ENCODE measurements at regions not wholly inside any gene's neighbourhood (a gene's known extent, or its start where the extent isn't known, plus 50 kb on each side); places are given as distances from the start of the nearest gene placed in this dataset.

DNA sequence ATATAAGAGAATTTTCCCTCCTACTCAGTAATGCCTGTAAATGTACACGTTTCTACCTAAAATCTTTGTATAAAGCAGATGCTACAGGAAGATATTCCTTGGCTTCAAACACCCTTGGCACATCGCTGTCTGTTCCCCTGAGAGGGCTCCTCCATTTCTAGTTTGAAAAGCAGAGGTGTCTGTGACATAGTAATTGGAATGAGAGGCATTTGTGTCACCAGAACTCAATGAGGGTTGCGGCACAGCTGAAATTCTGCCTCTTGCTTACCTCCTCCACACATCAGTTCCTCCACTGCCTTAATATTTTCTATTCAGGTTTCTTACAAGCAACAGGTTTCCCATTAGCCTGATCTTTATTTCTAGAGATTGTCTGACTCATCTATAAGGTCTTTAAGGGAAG is 359.9 kb upstream of the DCC start:
- no peak for ATAC-seq
- no peaks in the 10 kb centered on the region for H3K27me3 ChIP-seq
- H3K36me3 ChIP-seq = no peaks in the 10 kb centered on the region
- TF ChIP-seq, protein P1, sequence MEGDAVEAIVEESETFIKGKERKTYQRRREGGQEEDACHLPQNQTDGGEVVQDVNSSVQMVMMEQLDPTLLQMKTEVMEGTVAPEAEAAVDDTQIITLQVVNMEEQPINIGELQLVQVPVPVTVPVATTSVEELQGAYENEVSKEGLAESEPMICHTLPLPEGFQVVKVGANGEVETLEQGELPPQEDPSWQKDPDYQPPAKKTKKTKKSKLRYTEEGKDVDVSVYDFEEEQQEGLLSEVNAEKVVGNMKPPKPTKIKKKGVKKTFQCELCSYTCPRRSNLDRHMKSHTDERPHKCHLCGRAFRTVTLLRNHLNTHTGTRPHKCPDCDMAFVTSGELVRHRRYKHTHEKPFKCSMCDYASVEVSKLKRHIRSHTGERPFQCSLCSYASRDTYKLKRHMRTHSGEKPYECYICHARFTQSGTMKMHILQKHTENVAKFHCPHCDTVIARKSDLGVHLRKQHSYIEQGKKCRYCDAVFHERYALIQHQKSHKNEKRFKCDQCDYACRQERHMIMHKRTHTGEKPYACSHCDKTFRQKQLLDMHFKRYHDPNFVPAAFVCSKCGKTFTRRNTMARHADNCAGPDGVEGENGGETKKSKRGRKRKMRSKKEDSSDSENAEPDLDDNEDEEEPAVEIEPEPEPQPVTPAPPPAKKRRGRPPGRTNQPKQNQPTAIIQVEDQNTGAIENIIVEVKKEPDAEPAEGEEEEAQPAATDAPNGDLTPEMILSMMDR (IDR thresholded peaks at IDR 0.05) = no peak
- DNase-seq = no peak
- H3K9me3 ChIP-seq = no peaks in the 10 kb centered on the region
- H3K4me3 ChIP-seq = no peak overlapping the region
- no peak overlapping the region for H3K27ac ChIP-seq
- intact Hi-C loops (cut with DNase I) = no loop called here
- H3K4me1 ChIP-seq = no peaks in the 10 kb centered on the region

DNA sequence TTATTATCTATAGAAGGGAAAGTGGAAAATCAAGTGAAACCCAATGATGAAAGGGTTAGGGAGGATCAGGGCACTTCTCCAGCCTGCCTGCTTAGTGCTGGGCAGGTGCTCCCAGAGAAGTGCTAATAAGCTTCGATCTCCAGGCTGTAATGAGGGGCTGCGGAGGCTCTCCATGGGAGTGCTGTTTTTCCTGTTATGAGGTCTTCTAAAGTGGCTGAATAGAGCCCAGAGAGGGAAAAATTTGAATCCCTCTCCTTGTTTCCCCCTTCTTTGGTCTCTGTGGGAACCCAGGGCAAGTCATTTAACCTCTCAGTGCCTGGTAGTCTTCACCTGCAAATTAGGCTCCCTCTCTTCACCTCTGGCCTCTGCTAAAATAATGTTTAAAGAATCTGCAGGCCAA is 351.7 kb upstream of the DCC start:
- H3K36me3 ChIP-seq = no peaks in the 10 kb centered on the region
- DNase-seq = no peak
- H3K9me3 ChIP-seq = no peaks in the 10 kb centered on the region
- ATAC-seq = no peak
- no peaks in the 10 kb centered on the region for H3K4me1 ChIP-seq
- TF ChIP-seq, protein P1 (IDR thresholded peaks at IDR 0.05) = no peak
- H3K4me3 ChIP-seq = no peak overlapping the region
- no peak overlapping the region for H3K27ac ChIP-seq
- intact Hi-C loops (cut with DNase I) = no loop called here
- no peaks in the 10 kb centered on the region for H3K27me3 ChIP-seq

DNA sequence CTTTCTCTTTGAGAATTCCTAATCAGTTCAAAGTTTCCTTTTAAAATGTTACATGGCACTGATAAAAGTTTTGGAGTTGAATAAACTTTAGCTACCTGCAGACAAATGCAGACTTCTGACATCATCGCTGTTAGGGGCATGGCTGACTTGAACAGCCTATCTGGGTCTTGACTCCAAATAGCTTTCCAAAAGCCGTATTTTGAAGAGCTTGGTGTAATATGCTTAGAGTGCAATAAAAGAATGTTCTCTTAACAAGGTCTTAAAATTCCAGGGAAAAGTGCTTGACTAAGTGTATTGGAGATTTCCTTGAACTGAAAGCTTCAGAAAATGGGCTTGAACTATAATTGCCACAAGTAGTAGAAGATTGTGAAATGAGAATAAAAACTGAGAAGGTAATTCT is 342.9 kb upstream of the DCC start:
- Histone ChIP-seq H3K27me3 (no peaks in the 10 kb centered on the region), H3K4me3 (no peak overlapping the region)
- intact Hi-C loops (cut with DNase I) = no loop called here

DNA sequence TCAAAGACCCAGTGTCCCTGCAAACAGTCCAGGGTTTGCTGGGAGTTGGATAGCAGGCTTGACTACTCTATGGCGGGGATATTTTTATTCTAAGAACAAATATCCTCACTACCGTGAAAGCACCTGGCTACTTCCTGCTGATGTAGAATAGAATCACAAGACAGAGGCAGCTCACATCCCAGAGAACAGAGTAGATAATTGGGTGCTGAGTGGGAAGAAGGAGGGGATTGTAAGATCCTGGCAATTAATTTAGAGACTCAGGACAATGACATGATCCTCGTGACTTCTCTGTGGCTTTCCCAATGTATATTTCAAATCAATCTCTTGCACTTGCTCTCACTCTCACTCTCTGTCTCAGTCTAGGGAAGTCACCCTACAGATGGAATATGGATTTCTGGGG is 341.9 kb upstream of the DCC start:
- intact Hi-C loops (cut with DNase I) = no loop called here
- ATAC-seq = no peak
- H3K9me3 ChIP-seq = no peaks in the 10 kb centered on the region

More for the DNA sequence above, 342.9 kb upstream of the DCC start:
- no peaks in the 10 kb centered on the region for H3K36me3 ChIP-seq
- no peak for DNase-seq
- TF ChIP-seq, protein P1 (IDR thresholded peaks at IDR 0.05) = no peak
- no peaks in the 10 kb centered on the region for H3K9me3 ChIP-seq
- peak; percentile 89 for ATAC-seq
- H3K27ac ChIP-seq = no peak overlapping the region
- no peaks in the 10 kb centered on the region for H3K4me1 ChIP-seq

DNA sequence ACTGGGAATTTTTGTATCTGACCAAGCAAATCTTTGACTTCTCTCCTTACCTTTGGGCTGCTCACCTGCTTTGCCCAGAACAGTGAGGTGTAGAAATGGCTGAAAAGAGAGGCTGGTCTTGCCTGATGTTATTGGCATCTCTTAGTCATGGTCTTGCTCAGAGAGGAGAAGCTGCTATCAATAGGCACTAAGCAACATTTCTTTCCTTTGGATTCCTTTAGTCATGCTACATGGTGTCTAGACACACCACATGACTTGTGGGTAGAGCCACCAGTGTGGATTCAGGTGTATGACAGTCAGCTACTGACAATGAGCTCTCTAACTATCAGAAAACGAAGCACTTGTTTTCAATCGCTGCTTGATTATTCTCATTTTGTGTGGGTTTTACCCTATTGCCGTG is 341.3 kb upstream of the DCC start:
- H3K27me3 ChIP-seq = no peaks in the 10 kb centered on the region
- no peaks in the 10 kb centered on the region for H3K9me3 ChIP-seq
- intact Hi-C loops (cut with DNase I) = no loop called here
- H3K4me1 ChIP-seq = no peaks in the 10 kb centered on the region
- no peak overlapping the region for H3K4me3 ChIP-seq
- TF ChIP-seq, protein P1 (IDR thresholded peaks at IDR 0.05) = no peak
- DNase-seq (no peak), ATAC-seq (no peak)
- no peaks in the 10 kb centered on the region for H3K36me3 ChIP-seq
- H3K27ac ChIP-seq = no peak overlapping the region

More for the DNA sequence above, 341.9 kb upstream of the DCC start:
- Histone ChIP-seq H3K27me3 (no peaks in the 10 kb centered on the region), H3K4me1 (no peaks in the 10 kb centered on the region), H3K4me3 (no peak overlapping the region), H3K36me3 (no peaks in the 10 kb centered on the region), H3K27ac (no peak overlapping the region)
- DNase-seq = no peak
- TF ChIP-seq, protein P1 (IDR thresholded peaks at IDR 0.05) = no peak
